Neural crest cell (in vitro differentiated cells): ENCODE measurements at regions not wholly inside any gene's neighbourhood (a gene's known extent, or its start where the extent isn't known, plus 50 kb on each side); places are given as distances from the start of the nearest gene placed in this dataset.

Source experiments
- DNase-seq: peaks from one replicate; pipeline ENCODE4 v3.0.0; 2021; ENCODE audit warnings: low read depth, mixed read lengths, low spot score
- H3K27ac Mint-ChIP-seq: one replicate; pipeline ENCODE4 v1.8.0; 2021; ENCODE audit warnings: mild to moderate bottlenecking, mixed read lengths; ENCODE audit not compliant: unreplicated experiment
- H3K27me3 Mint-ChIP-seq: 2 replicates; pipeline ENCODE4 v1.8.0; 2021; ENCODE audit warnings: low read depth, mild to moderate bottlenecking, mixed read lengths
- H3K36me3 Mint-ChIP-seq: 2 replicates; pipeline ENCODE4 v1.8.0; 2021; ENCODE audit warnings: low read depth, mild to moderate bottlenecking, mixed read lengths
- H3K4me1 Mint-ChIP-seq: 2 replicates; pipeline ENCODE4 v1.8.0; 2021; ENCODE audit warnings: mixed read lengths
- H3K4me3 Mint-ChIP-seq: one replicate; pipeline ENCODE4 v1.8.0; 2021; ENCODE audit warnings: mild to moderate bottlenecking, mixed read lengths
- H3K9me3 Mint-ChIP-seq: 2 replicates; pipeline ENCODE4 v1.8.0; 2021; ENCODE audit warnings: mixed read lengths
- CTCF ChIP-seq: fragments of 200-600 bp; sonication (generic); conservative IDR thresholded peaks from 2 replicates; pipeline ENCODE4 v1.5.0; 2021; ENCODE audit warnings: antibody characterized with exemption, mild to moderate bottlenecking

DNA sequence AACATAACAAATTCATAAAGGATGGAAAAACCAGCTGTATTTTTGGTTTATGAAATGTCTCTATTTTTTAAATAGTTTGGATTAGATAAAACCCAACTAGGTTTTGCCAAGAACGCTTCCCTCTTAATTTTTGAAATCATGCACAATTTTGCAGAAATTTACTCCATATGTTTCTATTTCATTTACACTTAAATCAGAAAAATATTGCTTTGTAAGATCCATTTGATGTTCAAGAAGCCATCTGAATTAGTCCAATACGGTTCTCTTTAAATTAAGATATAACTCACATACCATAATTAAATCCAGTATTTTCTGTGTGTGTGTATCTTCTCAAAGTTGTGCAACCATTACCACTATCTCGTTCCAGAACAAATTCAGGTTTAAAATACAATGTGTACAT, 78.6 kb upstream of the FBXL7 start:
- TF ChIP-seq CTCF = no peak
- Mint-ChIP-seq H3K36me3 (no peaks in the 10 kb centered on the region), H3K27me3 (peaks cover 2% of the 10 kb centered on the region), H3K4me3 (no peak overlapping the region), H3K4me1 (peaks cover 6% of the 10 kb centered on the region), H3K27ac (no peak overlapping the region), H3K9me3 (peaks cover 2% of the 10 kb centered on the region)
- DNase-seq = no peak

DNA sequence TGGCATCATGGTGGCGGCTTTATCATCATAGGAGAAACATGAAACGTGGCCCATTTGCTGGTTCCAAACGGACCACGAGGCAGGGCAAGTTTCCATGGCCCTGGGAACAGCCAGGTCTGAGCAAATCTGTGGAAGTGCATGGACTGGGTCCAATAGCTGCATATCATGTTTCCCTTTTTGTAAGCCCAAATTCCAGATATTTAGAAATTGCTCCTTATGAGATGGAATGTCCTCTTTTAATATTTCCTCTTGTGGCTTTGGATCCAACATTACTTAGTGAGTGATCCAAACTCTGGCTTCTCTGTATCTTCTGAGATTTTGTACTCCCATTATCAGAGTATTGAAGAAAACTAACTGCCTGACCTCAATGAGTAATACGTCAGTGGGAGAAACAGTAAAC, 79.8 kb upstream of the FBXL7 start:
- H3K4me1 Mint-ChIP-seq = no peaks in the 10 kb centered on the region
- H3K27ac Mint-ChIP-seq = no peak overlapping the region
- no peak overlapping the region for H3K4me3 Mint-ChIP-seq
- TF ChIP-seq CTCF = no peak
- peaks cover 2% of the 10 kb centered on the region for H3K9me3 Mint-ChIP-seq
- no peaks in the 10 kb centered on the region for H3K27me3 Mint-ChIP-seq
- H3K36me3 Mint-ChIP-seq = no peaks in the 10 kb centered on the region
- no peak for DNase-seq

- H3K27ac Mint-ChIP-seq = no peak overlapping the region
- H3K36me3 Mint-ChIP-seq = no peaks in the 10 kb centered on the region
- no peaks in the 10 kb centered on the region for H3K27me3 Mint-ChIP-seq
Measured at GRCh38 chr5:15417156-15417555, 82.8 kb upstream of the FBXL7 start.

DNA sequence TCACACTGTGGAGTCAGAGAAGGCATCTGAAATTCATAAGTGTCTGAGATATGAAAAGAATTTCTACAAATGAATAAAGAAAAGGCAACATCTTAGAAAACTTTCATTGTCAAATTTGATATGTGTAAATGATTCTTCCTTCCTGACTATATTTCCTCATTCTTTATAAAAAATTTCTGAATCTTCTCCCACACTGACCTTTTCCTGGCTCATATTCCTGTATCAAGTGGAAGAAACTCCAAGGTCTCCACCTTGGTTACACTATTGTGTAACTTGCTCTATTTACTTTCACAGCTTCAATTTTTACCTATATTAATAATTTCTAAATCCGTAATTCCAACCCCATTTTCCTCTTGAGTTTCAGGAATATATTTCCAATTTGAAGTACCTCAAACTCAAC, 93.5 kb upstream of the FBXL7 start:
- no peak overlapping the region for H3K4me3 Mint-ChIP-seq
- no peaks in the 10 kb centered on the region for H3K27me3 Mint-ChIP-seq
- TF ChIP-seq CTCF = no peak
- no peak overlapping the region for H3K27ac Mint-ChIP-seq
- H3K36me3 Mint-ChIP-seq = no peaks in the 10 kb centered on the region
- no peaks in the 10 kb centered on the region for H3K4me1 Mint-ChIP-seq
- DNase-seq = no peak
- H3K9me3 Mint-ChIP-seq = peaks cover 15% of the 10 kb centered on the region

More at GRCh38 chr5:15417156-15417555, 82.8 kb upstream of the FBXL7 start:
- no peak for DNase-seq
- Mint-ChIP-seq H3K4me3 (no peak overlapping the region), H3K9me3 (peaks cover 13% of the 10 kb centered on the region), H3K4me1 (no peaks in the 10 kb centered on the region)
- TF ChIP-seq CTCF = no peak

DNA sequence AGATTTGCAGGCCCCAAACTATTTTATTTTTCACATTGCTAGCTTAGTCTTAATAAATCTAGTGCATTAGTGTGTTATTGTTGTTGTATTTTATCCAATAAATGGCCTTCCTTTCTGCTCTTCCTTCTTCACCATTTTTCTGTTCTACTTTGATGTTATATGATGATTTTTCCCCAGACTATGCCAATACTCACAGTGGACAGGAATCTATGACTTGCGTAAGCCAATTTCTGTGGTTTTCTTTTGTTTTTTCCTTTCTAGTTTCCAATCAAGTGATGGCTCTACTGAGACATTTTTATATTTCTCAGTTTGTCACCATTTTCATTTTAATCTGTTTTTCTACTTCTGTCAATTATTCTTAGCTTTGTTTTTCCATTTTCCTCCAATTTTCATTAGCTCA, 106.8 kb upstream of the FBXL7 start:
- TF ChIP-seq CTCF = no peak
- Mint-ChIP-seq H3K27me3 (no peaks in the 10 kb centered on the region), H3K27ac (no peak overlapping the region), H3K4me1 (peaks cover 6% of the 10 kb centered on the region), H3K4me3 (no peak overlapping the region), H3K9me3 (no peaks in the 10 kb centered on the region), H3K36me3 (no peaks in the 10 kb centered on the region)
- no peak for DNase-seq
